GM19452 (cell line): ENCODE measurements at regions not wholly inside any gene's neighbourhood (a gene's known extent, or its start where the extent isn't known, plus 50 kb on each side); places are given as distances from the start of the nearest gene placed in this dataset.
"Not testable (repeated sequence)": the region's sequence is repeated elsewhere in the genome, so short reads cannot be mapped to it uniquely, and the experiment has no call there.

Source experiments
- ATAC-seq: cut with Tn5 transposase; IDR thresholded peaks from one replicate; pipeline ENCODE4 v1.9.1; 2021; ENCODE audit not compliant: unreplicated experiment

DNA sequence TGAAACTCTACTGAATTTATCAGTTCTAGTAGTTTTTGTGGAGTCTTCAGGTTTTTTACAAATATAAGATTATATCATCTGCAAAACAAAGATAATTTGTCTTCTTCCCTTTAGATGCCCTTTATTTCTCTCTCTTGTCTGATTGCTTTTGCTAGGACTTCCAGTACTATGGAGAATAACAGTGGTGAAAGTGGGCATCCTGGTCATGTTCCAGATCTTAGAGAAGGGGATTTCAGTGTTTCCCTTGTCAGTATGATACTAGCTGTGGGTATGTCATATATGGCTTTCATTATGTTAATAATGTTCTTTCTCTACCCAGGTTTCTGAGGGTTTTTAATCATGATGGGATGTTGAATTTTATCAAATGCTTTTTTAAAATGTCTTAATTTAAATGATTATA, 158.1 kb upstream of the TPTE start:
- ATAC-seq: not testable (repeated sequence)

DNA sequence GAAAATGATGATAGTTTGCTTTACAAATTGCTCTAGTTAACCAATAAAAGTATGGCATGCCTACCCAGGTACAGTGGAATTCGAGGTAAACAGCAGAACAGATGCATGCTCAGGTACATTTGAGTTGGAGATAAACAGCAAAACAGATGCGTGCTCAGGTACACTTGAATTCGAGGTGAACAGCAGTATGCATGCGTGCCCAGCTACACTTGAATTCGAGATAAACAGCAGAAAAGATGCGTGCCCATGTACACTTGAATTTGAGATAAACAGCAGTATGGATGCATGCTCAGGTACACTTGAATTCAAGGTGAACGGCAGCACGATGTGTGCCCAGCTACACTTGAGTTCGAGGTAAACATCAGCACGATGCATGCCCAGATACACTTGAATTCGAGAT, 155.2 kb upstream of the TPTE start:
- ATAC-seq: not testable (repeated sequence)

DNA sequence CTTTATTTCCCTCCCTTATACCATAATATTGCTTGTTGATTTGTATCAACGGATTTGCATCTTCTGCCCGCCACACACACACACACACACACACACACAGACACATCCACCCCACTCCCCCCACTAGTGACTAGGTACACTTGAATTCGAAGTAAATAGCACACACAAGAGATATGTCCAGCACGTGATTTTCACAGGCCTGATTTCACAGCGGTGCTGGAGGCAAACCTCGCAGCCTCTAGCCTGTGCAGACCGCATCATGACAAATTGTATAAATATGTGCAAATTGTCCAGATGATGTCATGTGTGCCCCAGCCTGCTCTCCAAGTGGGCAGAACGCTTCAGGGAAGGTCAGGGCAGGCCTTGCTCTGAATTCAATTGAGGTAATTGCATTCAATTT, 153.8 kb upstream of the TPTE start:
- ATAC-seq: not testable (repeated sequence)

DNA sequence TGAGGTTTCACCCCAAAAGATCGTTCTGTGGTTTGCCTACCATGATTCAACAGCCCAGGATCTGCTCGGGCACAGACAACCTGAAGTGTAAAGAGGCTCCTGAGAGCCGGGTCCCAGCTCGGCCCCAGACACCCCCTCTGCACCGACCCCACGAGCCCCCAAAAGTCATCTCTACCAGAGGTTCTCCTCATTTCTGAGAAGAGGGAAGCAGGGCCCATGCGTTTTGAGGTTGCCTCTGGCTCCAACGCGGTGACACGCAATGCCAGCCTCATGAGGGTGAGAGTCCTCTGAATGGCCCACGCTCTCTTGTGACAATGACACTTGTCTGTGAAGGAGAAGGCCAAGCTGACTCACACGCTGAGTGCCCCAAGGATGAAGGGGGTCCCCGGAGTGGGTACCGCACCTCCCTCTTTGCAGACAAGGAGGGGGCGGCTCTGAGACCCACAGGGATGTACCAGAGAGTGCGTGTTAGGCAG, 153.0 kb upstream of the TPTE start:
- ATAC-seq: not testable (repeated sequence)

DNA sequence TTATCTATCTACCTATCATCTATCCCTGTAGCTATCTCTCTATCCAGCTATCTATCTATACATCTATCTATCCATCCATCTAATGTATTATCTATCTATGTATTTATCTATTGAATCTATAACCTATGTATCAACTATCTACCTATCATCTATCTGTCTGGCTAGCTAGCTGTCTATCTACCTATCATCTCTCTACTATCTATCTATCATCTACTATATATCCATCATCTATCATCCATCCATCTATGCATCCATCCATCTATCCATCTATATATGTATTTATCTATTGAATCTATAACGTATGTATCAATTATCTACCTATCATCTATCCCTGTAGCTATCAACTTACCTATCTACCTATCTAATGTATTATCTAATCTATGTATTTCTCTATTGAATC, 152.1 kb upstream of the TPTE start:
- ATAC-seq: not testable (repeated sequence)

DNA sequence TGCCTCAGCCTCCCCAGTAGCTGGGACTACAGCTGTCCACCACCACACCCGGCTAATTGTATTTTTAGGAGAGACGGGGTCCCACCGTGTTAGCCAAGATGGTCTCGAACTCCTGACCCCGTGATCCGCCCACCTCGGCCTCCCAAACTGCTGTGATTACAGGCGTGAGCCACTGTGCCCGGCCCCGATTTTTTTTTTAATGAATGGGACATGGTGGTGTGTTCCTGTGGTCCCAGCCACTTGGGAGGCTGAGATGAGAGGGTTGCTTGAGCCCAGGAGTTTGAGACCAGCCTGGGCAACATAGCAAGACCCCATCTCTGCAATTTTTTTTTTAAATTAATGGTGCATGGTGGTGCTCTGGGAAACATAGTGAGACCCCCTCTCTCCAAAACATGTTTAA, 143.6 kb upstream of the TPTE start:
- ATAC-seq: not testable (repeated sequence)

DNA sequence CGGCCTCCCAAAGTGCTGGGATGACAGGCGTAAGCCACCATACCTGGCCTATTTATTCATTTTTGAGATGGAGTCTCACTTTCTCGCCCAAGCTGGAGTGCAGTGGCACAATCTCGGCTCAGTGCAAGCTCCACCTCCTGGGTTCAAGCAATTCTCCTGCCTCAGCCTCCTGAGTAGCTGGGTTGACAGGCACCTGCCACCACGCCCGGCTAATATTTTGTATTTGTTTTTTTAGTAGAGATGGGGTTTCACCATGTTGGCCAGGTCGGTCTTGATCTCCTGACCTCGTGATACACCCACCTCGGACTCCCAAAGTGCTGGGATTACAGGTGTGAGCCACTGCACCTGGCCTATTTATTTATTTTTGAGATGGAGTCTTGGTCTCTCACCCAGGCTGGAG, 141.6 kb upstream of the TPTE start:
- ATAC-seq: not testable (repeated sequence)

DNA sequence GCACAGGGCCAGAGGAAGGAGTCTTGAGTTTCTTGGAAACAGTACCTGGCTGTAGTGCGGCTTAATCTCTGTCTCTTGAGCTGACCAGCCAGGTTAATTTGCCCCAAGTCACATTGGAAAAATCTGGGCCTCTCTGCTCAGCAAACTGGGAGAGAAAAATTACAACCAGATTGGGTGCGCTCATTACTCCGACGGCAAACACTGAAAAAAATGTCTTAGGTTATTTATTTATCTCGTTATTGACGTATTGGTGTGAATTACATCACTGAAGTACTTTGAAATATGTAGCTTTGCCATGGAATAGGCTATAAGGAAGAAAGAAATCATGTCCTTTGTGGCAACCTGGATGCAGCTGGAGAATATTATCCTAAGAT, 139.7 kb upstream of the TPTE start:
- not testable (repeated sequence) for ATAC-seq

DNA sequence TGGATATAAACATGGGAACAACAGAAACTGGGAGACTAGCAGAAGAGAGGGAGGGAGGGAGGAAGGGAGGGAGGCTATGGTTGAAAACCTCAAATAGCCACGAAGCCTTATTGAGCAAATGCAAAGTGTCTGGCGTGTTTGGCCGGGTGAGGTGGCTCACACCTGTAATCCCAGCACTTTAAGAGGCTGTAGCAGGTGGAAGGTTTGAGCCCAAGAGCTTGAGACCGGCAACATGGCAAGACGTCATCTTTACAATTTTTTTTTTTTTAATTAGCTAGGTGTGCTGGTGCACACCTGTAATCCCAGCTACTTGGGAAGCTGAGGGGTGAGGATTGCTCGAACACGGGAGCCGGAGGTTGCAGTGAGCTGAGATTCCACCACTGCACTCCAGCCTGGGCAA, 139.2 kb upstream of the TPTE start:
- ATAC-seq: not testable (repeated sequence)

DNA sequence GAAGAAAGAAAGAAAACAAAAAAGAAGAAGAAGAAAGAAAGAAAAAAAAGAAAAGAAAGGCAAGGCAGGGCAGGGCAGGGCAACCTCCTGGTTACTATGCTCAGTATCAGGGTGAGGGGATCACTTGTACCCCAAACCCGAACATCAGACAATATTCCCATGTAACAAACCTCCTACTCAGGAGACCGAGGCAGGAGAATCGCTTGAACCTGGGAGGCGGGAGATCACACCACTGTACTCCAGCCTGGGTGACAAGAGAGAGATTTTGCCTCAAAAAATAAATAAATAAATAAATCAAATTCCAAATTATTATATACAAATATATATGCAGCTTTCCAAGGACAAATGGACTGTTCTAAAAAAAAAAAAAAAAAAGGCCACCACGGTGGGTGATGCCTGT, 138.8 kb upstream of the TPTE start:
- ATAC-seq: not testable (repeated sequence)

DNA sequence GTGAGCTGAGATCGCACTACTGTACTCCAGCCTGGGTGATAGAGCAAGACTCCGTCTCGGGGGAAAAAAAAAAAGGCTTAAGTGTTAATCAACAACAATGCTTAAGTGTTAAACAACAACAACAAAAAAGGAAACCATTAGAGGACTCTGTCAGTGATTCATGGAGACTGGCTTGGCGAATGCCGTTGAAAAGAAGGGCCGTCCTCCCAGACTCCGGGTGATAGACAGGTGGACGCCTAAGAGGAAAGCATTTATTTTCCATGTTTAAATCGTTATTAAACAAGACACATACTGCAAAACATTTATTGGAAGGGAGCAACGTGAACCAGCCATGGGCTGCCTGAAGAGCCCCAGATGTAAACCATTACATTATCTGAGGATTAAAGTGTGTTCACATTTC, 137.8 kb upstream of the TPTE start:
- not testable (repeated sequence) for ATAC-seq

DNA sequence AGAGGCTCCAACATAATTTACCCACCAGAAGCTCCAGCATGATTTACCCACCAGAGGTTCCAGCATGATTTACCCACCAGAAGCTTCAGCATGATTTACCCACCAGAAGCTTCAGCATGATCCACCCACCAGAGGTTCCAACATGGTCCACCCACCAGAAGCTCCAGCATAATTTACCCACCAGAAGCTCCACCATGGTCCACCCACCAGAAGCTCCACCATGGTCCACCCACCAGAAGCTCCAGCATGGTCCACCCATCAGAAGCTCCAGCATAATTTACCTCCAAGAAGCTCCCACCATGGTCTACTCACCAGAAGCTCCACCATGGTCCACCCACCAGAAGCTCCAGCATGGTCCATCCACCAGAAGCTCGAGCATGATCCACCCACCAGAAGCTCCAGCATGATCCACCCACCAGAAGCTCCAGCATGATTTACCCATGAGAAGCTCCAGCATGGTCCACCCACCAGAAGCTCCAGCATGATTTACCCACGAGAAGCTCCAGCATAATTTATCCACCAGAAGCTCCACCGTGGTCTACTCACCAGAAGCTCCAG, 137.0 kb upstream of the TPTE start:
- not testable (repeated sequence) for ATAC-seq

DNA sequence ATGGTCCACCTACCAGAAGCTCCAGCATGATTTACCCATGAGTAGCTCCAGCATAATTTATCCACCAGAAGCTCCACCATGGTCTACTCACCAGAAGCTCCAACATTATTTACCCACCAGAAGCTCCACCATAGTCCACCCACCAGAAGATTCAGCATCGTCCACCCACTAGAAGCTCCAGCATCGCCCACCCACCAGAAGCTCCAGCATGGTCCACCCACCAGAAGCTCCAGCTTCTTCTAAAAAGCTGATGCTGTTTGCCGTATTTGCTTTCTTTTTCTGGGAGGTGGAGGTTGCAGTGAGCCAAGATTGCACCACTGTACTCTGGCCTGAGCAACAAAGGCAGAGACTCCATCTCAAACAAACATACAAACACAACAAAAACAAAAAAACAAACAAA, 136.2 kb upstream of the TPTE start:
- ATAC-seq: not testable (repeated sequence)

DNA sequence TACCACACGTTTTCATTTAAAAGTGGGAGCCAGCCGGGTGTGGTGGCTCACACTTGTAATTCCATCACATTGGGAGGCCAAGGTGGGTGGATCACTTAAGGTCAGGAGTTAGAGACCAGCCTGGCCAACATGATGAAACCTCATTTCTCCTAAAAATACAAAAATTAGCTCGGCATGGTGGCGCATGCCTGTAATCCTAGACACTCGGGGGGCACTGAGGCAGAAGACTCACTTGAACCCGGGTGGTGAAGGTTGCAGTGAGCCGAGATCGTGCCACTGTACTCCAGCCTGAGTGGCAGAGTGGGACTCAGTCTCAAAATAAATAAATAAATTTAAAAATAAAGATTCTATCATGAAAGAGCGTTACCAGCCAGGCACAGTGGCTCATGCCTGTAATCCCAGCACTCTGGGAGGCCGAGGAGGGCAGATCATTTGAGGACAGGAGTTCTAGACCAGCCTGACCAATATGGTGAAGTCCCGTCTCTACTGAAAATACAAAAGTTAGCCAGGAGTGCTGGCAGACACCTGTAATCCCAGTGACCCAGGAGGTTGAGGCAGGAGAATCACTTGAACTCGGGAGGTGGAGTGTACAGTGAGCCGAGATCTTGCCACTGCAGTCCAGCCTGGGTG, 135.4 kb upstream of the TPTE start:
- ATAC-seq: not testable (repeated sequence)

DNA sequence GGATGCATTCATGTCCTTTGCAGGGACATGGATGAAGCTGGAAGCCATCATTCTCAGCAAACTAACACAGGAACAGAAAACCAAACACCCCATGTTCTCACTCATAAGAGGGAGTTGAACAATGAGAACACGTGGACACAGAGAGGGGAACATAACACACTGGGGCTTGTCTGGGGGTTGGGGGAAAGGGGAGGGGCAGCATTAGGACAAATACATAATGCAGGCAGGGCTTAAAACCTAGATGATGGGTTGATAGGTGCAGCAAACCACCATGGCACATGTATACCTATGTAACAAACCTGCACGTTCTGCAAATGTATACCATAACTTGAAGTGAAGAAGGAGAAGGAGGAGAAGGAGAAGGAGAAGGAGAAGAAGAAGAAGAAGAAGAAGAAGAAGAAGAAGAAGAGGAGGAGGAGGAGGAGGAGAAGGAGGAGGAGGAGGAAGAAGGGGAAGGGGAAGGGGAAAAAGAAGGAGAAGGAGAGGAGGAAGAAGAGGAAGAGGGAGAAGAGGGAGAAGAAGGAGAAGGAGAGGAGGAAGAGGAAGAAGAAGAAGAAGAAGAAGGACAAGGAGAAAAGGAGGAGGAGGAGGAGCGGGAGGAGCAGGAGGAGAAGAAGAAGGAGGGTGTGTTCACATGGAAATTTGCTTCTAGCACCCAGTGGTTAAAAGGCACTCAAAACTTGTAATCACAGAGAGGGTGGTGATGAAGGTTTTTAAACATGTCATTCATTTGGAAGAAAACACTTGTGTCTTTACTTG, 133.5 kb upstream of the TPTE start:
- not testable (repeated sequence) for ATAC-seq

DNA sequence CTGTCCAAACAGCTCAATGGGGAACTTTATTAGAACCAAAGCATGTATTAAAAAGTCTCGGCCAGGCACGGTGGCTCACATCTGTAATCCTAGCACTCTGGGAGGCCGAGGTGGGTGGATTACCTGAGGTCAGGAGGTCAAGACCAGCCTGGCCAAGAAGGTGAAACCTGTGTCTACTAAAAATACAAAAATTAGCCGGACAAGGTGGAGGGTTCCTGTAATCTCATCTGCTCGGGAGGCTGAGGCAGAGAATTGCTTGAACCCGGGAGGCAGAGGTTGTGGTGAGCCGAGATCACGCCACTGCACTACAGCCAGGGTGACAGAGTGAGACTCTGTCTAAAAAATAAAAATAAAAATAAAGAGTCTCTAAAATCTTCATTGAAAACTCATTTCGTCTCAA, 132.8 kb upstream of the TPTE start:
- not testable (repeated sequence) for ATAC-seq

DNA sequence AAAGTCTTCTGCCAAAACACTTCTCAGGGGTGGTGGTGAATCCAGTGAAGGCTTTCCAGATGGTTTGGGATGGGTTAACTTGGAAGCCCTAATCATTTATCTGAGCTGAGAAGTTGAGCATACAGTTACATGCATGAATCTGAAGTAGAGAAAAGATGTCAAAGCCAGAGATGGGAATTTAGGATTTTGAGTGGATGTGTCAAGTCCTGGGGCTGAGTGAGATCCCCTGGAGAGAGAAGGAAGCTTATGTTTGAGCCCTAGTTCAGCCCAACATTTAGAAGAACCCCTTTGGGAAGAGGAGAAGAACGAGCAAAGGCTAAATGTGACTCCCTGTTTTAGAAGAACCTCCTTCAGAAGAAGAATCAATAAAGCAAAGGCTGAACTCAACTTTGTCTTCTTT, 129.1 kb upstream of the TPTE start:
- ATAC-seq: not testable (repeated sequence)

DNA sequence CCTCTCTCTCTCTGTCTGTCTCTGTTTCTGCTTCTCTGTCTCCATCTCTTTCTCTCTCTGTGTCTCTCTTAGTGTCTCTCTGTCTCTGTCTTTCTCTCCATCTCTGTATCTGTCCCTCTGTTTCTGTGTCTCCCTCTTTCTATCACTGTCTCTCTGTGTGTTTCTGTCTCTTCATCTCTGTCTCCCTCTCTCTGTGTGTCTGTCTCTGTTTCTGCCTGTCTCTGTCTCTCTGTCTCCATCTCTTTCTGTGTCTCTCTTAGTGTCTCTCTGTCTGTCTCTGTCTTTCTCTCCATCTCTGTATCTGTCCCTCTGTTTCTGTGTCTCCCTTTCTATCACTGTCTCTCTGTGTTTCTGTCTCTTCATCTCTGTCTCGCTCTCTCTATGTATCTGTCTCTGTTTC, 125.4 kb upstream of the TPTE start:
- not testable (repeated sequence) for ATAC-seq

DNA sequence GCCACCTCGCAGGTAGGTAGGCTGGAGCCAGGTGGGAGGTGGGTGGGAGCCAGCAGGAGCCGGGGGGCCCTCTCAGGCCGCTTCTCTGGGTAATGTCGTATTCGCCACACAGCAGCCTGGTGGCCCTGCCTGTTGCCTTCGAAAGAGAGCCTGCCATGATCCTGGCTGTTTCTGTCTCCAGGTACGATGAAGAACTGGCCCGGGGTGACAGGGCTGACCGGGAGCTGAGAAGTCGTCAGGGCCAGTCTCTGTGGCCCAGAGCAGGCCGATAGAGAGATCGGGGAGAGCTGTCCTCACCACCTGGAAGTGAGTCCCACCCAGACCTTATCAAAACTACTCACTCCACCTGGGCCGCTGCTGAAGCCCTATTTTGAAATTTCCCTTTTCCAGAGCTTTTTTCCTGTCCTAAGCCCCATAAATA, 123.9 kb upstream of the TPTE start:
- ATAC-seq: not testable (repeated sequence)

DNA sequence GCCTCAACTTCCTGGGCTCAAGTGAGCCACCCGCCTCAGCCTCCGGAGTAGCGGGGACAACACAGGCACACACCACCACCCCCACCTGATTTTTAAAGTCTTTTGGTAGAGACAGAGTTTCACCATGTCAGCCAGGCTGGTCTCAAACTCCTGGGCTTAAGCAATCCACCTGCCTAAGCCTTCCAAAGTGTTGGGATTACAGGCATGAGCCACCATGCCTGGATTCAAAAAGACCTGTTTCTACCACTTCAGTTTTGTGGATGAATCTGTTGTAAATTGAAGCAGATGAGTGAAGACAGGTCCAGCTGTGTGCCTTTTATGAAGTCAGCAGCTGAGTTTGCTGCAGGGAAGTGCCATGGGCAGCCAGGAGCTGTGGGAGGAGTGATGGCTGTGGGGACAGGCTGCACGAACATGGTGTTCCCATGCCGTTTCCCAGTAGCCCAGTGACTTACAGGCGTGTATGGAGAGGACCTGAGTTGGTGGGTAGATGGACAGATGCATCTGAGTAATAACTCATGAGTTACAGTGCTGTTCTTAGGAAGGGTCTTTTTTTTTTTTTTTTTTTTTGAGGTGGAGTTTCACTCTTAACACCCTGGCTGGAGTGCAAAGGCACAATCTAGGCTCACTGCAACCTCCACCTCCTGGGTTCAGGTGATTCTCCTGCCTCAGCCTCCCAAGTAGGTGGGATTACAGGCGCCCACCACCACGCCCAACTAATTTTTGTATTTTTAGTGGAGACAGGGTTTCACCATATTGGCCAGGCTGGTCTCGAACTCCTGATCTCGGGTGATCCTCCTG, 122.5 kb upstream of the TPTE start:
- ATAC-seq: not testable (repeated sequence)

DNA sequence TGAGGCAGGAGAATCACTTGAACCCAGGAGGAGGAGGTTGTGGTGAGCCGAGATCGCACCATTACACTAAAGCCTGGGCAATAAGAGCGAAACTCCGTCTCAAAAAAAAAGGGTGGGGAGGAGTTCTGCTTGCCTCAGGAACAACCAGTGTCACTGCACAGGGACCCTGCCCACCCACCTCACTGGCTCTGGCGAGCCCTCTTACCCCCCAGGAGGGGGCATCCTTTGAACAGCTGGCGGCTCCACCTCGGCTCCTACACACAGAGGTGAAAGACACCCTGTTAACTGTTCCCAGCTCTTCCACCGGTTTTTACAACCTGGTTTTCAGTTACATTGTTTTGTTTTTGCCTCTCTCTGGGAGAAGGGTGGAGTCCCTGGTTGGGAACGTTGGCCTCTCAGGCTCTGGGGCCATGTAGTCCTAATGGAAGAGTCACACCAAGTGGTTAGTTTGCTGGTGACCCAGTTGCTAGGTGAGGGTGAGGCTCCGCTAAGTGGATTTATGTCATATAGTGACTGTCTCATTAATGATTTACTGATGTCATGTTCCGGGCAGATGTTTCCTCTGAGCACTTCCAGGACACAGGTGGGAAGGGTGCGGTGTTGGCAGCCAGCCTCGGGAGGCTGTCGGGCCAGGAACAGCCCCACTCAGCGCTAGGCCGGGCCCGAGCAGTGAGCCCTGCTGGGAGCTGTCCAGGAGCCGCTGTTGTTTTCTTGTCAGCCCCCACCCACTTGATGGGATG, 120.6 kb upstream of the TPTE start:
- not testable (repeated sequence) for ATAC-seq
